Mucosa of descending colon (tissue), 3 donors: ENCODE measurements at regions not wholly inside any gene's neighbourhood (a gene's known extent, or its start where the extent isn't known, plus 50 kb on each side); places are given as distances from the start of the nearest gene placed in this dataset.

Experiments
- ATAC-seq: fragments of 200-7000 bp; cut with Tn5 transposase; one replicate; pipeline ENCODE4 v1.9.1; 2020; ENCODE audit warnings: mild to moderate bottlenecking, moderate library complexity
- DNase-seq, 3 donors: peaks; one replicate each; pipeline ENCODE4 v3.0.0-alpha.2; 2020
- H3K36me3 ChIP-seq: fragments of 200-600 bp; one replicate; pipeline ENCODE4 v1.8.0; 2021; ENCODE audit warnings: low read depth, mild to moderate bottlenecking
- H3K4me1 ChIP-seq: fragments of 200-600 bp; one replicate; pipeline ENCODE4 v1.8.0; 2021; ENCODE audit warnings: low read depth, mild to moderate bottlenecking
- H3K4me3 ChIP-seq: fragments of 200-600 bp; one replicate; pipeline ENCODE4 v1.8.0; 2021; ENCODE audit warnings: mild to moderate bottlenecking
- H3K9me3 ChIP-seq: fragments of 200-600 bp; one replicate; pipeline ENCODE4 v1.8.0; 2021; ENCODE audit warnings: mild to moderate bottlenecking
- intact Hi-C, 2 donors: fragments of 100-400 bp; cut with DNase I in 1 of 2; cut with micrococcal nuclease in 1 of 2; formaldehyde crosslinking; loops; one replicate each; pipeline versions ENCODE4 v1.11.0 to v1.11.1; 2022; cut with DNase I, micrococcal nuclease
- TF ChIP-seq, protein P1 (sequence below): fragments of 200-600 bp; IDR thresholded peaks from one replicate; pipeline ENCODE4 v1.8.0; 2022; ENCODE audit warnings: antibody characterized with exemption, mild to moderate bottlenecking
- donor health status: DM: no; HTN: no; CAD: no; lungs with moderate emphysema.
- donor health status: DM: no; HTN: no; CAD: no.
- donor health status: DM: no; HTN: yes; CAD: no.

GRCh38 chr14:48643241-48643640, 942.9 kb downstream of the RPS29 start:
- Histone ChIP-seq H3K36me3 (no peaks in the 10 kb centered on the region), H3K4me1 (no peaks in the 10 kb centered on the region), H3K9me3 (peaks cover 47% of the 10 kb centered on the region), H3K4me3 (no peak overlapping the region)
- no peak for ATAC-seq
- DNase-seq: no peak
- TF ChIP-seq, protein P1, sequence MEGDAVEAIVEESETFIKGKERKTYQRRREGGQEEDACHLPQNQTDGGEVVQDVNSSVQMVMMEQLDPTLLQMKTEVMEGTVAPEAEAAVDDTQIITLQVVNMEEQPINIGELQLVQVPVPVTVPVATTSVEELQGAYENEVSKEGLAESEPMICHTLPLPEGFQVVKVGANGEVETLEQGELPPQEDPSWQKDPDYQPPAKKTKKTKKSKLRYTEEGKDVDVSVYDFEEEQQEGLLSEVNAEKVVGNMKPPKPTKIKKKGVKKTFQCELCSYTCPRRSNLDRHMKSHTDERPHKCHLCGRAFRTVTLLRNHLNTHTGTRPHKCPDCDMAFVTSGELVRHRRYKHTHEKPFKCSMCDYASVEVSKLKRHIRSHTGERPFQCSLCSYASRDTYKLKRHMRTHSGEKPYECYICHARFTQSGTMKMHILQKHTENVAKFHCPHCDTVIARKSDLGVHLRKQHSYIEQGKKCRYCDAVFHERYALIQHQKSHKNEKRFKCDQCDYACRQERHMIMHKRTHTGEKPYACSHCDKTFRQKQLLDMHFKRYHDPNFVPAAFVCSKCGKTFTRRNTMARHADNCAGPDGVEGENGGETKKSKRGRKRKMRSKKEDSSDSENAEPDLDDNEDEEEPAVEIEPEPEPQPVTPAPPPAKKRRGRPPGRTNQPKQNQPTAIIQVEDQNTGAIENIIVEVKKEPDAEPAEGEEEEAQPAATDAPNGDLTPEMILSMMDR: no peak
- intact Hi-C loops: no loop called here

DNA sequence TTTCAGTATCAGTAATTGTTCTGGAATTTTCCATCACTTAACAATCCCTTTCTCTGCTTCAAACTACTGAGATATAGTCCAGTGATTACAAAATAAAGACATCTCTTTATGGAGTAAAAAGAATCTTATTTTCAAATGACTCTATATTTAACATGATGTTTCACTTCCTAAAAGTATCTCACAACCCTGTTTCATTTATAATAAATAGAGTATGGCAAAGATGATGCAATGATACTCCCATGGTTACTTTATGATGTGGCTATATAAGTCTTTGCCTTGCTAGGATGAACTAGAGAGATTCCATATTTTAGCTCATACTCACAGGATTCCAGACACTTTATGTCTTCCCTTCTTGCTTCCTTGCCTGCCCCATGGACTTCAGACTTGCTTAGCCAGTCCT, 953.5 kb upstream of the MDGA2 start:
- H3K4me1 ChIP-seq: no peaks in the 10 kb centered on the region
- no peaks in the 10 kb centered on the region for H3K36me3 ChIP-seq
- DNase-seq (no peak), ATAC-seq (no peak)
- TF ChIP-seq, protein P1: no peak
- peaks cover 45% of the 10 kb centered on the region for H3K9me3 ChIP-seq
- H3K4me3 ChIP-seq: no peak overlapping the region
- intact Hi-C loops: no loop called here

DNA sequence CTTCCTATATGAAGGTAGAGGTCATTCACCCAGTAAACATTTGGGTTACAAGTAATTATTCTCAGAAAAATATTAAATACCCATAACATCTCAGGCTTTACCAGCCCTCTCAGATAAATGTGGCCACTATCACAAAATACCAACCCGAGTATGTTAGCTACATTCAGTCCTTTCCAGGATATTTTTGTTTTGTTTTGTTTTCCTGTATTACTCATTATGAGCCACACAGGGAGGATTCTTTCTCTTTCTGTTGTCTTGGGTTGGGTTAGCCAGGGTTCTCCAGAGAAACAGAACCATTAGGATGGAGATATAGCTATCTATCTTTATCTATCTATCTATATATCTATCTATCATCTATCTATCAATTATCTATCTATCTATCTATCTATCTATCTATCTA, 947.6 kb upstream of the MDGA2 start:
- intact Hi-C loops: no loop called here
- Histone ChIP-seq H3K4me3 (no peak overlapping the region), H3K9me3 (peaks cover 27% of the 10 kb centered on the region), H3K4me1 (no peaks in the 10 kb centered on the region), H3K36me3 (no peaks in the 10 kb centered on the region)
- ATAC-seq (no peak), DNase-seq (no peak)
- TF ChIP-seq, protein P1: no peak

GRCh38 chr14:48618057-48618456, 942.7 kb upstream of the MDGA2 start:
- Histone ChIP-seq H3K4me3 (no peak overlapping the region), H3K36me3 (no peaks in the 10 kb centered on the region), H3K4me1 (no peaks in the 10 kb centered on the region), H3K9me3 (peaks cover 21% of the 10 kb centered on the region)
- TF ChIP-seq, protein P1: no peak
- DNase-seq (no peak), ATAC-seq (no peak)
- intact Hi-C loops: no loop called here

DNA sequence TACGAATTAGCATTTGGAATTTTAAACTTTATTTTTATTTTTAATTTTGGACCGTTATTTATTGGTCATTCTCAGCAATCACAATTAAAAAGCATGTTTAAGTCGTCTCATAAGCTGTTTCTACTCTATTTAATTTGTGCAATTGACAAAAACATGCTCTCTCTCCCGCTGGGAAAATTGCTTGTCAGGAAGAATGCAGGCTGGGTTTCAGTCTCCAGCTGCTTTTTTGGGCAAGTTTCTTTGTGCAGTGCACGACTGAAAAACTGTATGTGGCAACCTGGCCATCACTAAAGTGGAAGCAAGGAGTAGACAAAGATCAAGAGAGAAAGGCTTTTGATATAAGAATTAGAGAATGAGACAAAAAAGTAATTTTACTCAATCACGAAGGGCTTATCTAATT, 941.5 kb upstream of the MDGA2 start:
- intact Hi-C loops: no loop called here
- ATAC-seq (no peak), DNase-seq (no peak)
- Histone ChIP-seq H3K4me1 (no peaks in the 10 kb centered on the region), H3K9me3 (peaks cover 19% of the 10 kb centered on the region), H3K36me3 (no peaks in the 10 kb centered on the region), H3K4me3 (no peak overlapping the region)
- TF ChIP-seq, protein P1: no peak

- DNase-seq (no peak), ATAC-seq (no peak)
- H3K4me3 ChIP-seq: no peak overlapping the region
Measured at GRCh38 chr14:48615618-48616017, 940.2 kb upstream of the MDGA2 start.

More at GRCh38 chr14:48615618-48616017, 940.2 kb upstream of the MDGA2 start:
- H3K36me3 ChIP-seq: no peaks in the 10 kb centered on the region
- TF ChIP-seq, protein P1: no peak
- H3K4me1 ChIP-seq: no peaks in the 10 kb centered on the region
- intact Hi-C loops: no loop called here
- H3K9me3 ChIP-seq: peaks cover 31% of the 10 kb centered on the region
